Epithelial cell of esophagus (primary cell): ENCODE measurements at regions not wholly inside any gene's neighbourhood (a gene's known extent, or its start where the extent isn't known, plus 50 kb on each side); places are given as distances from the start of the nearest gene placed in this dataset.
"Not testable (repeated sequence)": the region's sequence is repeated elsewhere in the genome, so short reads cannot be mapped to it uniquely, and the experiment has no call there.

Source experiments
- DNase-seq: peaks from one replicate; pipeline ENCODE4 v3.0.0; 2010; ENCODE audit warnings: low read depth
- H3K4me3 ChIP-seq: 2 replicates; pipeline ENCODE4 v1.5.1; 2011; ENCODE audit warnings: mild to moderate bottlenecking, low read length, control low read depth
- TF ChIP-seq, protein P1 (sequence below): IDR thresholded peaks from 2 replicates; pipeline ENCODE4 v1.5.1; 2011; ENCODE audit warnings: low read depth, mild to moderate bottlenecking, low read length, control low read depth, inconsistent platforms; ENCODE audit not compliant: insufficient read depth; ENCODE audit errors: missing control alignments

DNA sequence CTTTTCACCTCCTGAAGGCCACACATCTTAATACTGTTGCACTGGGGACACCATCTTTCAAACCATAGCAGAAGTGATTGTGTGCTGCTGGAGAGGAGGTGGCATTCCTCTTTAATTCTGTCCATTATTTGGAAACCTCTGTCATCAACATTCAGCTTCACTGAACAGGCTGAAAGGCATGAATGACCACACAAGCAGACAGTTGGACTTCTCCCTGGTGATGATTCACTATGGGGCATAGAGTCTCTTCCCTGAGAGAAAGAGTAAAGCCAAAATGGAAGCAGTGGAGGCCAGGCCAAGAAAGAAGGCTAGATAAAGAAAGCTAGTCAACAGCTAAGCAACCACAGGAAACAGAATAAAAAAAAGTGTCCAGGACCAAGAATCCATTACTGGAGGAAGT is 113.1 kb upstream of the VSTM2A start:
- DNase-seq: no peak
- TF ChIP-seq, protein P1, sequence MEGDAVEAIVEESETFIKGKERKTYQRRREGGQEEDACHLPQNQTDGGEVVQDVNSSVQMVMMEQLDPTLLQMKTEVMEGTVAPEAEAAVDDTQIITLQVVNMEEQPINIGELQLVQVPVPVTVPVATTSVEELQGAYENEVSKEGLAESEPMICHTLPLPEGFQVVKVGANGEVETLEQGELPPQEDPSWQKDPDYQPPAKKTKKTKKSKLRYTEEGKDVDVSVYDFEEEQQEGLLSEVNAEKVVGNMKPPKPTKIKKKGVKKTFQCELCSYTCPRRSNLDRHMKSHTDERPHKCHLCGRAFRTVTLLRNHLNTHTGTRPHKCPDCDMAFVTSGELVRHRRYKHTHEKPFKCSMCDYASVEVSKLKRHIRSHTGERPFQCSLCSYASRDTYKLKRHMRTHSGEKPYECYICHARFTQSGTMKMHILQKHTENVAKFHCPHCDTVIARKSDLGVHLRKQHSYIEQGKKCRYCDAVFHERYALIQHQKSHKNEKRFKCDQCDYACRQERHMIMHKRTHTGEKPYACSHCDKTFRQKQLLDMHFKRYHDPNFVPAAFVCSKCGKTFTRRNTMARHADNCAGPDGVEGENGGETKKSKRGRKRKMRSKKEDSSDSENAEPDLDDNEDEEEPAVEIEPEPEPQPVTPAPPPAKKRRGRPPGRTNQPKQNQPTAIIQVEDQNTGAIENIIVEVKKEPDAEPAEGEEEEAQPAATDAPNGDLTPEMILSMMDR: no peak
- H3K4me3 ChIP-seq: no peak overlapping the region

DNA sequence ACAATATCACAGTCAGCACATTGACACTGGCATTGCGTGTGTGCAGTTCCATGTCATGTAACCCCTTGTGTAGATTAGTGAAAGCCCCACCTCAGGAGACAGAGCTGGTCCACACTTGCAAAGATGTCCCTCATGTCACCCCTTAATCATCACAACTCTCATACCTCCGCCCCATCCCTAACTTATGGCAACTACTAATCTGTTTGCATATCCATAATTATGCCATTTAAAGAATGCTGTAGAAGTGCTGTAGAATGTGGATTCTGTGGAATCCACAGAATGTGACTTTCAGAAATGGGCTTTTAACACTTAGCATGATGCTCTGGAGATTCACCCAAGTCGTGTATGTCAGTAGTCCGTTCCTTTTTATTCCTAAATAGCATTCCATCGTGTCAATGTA is 102.8 kb upstream of the VSTM2A start:
- TF ChIP-seq, protein P1: no peak
- DNase-seq: no peak
- H3K4me3 ChIP-seq: no peak overlapping the region

DNA sequence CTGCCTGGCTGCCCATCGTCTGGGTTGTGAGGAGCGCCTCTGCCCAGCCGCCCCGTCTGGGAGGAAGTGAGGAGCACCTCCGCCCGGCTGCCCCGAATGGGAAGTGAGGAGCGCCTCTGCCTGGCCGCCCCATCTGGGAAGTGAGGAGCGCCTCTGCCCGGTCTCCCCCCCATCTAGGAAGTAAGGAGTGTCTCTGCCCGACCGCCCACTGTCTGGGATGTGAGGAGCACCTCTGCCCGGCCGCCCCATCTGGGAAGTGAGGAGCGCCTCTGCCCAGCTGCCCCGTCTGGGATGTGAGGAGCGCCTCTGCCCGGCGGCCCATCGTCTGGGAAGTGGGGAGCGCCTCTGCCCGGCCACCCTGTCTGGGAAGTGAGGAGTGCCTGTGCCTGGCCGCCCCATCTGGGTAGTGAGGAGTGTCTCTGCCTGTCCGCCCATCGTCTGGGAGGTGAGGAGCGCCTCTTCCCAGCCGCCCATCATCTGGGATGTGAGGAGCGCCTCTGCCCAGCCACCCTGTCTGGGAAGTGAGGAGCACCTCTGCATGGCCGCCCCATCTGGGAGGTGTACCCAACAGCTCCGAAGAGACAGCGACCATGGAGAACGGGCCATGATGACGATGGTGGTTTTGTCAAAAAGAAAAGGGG is 98.0 kb upstream of the VSTM2A start:
- not testable (repeated sequence) for H3K4me3 ChIP-seq, DNase-seq

DNA sequence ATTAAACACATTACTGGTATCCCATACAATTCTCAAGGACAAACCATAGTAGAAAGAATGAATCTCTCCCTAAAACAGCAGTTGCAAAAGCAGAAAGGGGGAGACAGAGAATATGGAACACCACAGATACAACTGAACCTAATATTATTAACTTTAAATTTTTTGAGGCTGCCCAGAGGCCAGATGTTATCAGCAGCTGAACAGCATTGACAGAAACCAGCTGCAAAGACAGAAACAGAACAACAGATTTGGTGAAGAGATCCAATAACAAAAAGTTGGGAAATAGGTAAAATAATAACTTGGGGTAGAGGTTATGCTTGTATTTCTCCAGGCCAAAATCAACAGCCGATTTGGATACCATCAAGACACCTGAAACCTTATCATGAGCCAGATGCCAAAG is 89.0 kb upstream of the VSTM2A start:
- not testable (repeated sequence) for H3K4me3 ChIP-seq, DNase-seq

DNA sequence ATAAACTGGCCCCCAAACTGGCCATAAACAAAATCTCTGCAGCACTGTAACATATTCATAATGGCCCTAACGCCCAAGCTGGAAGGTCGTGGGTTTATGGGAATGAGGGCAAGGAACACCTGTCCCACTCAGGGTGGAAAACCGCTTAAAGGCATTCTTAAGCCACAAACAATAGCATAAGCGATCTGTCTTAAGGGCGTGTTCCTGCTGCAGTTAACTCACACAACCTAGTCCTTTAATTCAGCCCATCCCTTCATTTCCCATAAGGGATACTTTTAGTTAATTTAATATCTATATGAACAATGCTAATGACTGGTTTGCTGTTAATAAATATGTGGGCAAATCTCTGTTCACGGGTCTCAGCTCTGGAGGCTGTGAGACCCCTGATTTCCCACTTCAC is 87.5 kb upstream of the VSTM2A start:
- DNase-seq, H3K4me3 ChIP-seq: not testable (repeated sequence)

DNA sequence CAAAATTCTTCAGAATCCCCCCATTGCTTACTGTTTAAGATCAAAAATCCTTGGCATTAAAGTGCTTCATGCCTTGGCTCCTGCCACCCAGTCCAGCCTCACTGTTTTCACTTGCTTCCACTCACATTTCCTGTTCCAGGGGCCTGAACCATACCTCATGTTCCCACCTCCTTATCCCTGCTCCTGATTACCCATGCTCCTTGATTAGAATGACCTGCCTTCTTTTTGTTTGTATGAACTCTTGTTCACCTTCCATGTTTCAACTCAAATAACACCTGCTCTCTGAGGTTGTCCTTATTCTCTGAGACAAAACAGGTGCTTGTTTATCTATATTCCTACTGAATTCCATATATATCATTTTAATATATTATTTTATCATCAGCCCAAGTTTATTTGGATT is 77.1 kb upstream of the VSTM2A start:
- no peak for DNase-seq
- TF ChIP-seq, protein P1: no peak
- H3K4me3 ChIP-seq: no peak overlapping the region

DNA sequence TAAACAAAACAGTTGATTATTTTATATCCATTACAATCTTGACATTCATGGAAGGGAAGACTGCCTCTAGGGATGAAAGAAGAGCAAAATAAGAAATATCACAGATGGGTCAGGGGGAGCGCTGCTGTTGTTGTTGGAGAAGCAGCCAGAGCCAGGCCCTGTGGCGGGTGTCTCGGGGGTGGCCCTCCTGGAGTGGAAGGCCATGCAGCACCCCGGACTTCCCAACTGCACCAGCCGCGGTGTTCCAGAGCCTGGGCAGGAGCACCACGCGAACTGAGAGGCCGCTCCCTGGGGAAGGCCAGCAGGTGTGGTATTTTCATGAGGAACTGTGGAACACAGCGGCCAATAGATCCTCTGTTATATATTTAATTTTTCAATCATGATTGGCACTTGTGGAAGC is 72.4 kb upstream of the VSTM2A start:
- H3K4me3 ChIP-seq: no peak overlapping the region
- TF ChIP-seq, protein P1: no peak
- DNase-seq: no peak

DNA sequence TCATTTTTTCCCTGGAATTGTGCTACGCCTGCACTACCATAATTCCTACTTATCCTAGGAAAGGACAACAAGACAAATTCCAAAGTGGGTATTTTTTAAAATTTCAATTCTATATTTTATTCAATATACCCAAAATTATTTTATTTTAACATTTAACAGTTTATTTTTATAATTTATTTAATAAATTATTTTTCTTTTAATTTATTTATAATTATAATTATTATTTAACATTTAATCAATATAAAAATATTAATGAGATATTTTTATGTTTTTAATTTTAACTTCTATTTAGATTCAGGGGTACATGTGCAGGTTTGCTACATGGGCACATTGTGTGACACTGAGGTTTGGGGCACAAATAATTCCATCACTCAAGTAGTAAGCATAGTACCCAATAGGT is 65.6 kb upstream of the VSTM2A start:
- DNase-seq: no peak
- no peak overlapping the region for H3K4me3 ChIP-seq
- TF ChIP-seq, protein P1: no peak

DNA sequence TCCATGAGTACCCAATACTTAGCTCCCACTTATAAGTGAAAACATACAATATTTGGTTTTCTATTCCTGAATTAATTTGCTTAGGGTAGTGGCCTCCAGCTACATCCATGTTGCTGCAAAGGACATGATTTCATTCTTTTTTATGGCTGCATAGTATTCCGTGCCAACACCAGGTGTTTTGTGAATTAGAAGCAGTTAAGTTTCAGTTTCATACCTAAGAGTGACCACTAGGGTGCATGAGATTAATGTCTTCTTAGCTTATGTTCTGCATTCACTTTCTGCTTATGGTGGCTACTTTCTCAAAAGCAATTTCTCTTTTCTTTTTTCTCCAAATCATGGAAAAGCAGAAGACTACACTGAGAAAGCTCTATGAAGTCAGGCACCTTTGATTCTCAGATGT is 65.1 kb upstream of the VSTM2A start:
- no peak overlapping the region for H3K4me3 ChIP-seq
- TF ChIP-seq, protein P1: no peak
- no peak for DNase-seq
